CD4-positive, CD25-positive, alpha-beta regulatory T cell (primary cell): ENCODE measurements at regions not wholly inside any gene's neighbourhood (a gene's known extent, or its start where the extent isn't known, plus 50 kb on each side); places are given as distances from the start of the nearest gene placed in this dataset.

Experiments
- ATAC-seq, 2 donors: fragments of 150-1000 bp; cut with Tn5 transposase; one replicate each; pipeline ENCODE4 v1.10.0; 2021; ENCODE audit warnings: low read depth in 2 of 2, moderate number of reproducible peaks in 2 of 2, moderate library complexity in 1 of 2
- DNase-seq, 3 donors: peaks; one replicate each; pipeline versions ENCODE4 v3.0.0 to v3.0.0-alpha.2; 2012 to 2022; ENCODE audit warnings: mixed read lengths in 1 of 3
- H3K27ac ChIP-seq: one replicate; pipeline ENCODE4 v1.7.0; 2013; ENCODE audit warnings: mild to moderate bottlenecking, low read length; ENCODE audit not compliant: insufficient read depth, poor library complexity, severe bottlenecking
- H3K27me3 ChIP-seq: one replicate; pipeline ENCODE4 v1.7.0; 2013; ENCODE audit warnings: low read length; ENCODE audit not compliant: control insufficient read depth, insufficient read depth
- H3K36me3 ChIP-seq: one replicate; pipeline ENCODE4 v1.7.0; 2013; ENCODE audit warnings: mild to moderate bottlenecking, low read length, moderate library complexity; ENCODE audit not compliant: control insufficient read depth, insufficient read depth
- H3K4me1 ChIP-seq: 2 replicates; pipeline ENCODE4 v1.7.0; 2013; ENCODE audit warnings: mild to moderate bottlenecking, low read length; ENCODE audit not compliant: insufficient read depth, control insufficient read depth, poor library complexity, severe bottlenecking
- H3K4me3 ChIP-seq: one replicate; pipeline ENCODE4 v1.7.0; 2013; ENCODE audit warnings: low read depth, mild to moderate bottlenecking, low read length, moderate library complexity
- H3K9me3 ChIP-seq, 2 experiments: 1 replicate in 1 of 2; 2 replicates in 1 of 2; pipeline ENCODE4 v1.7.0; 2013; ENCODE audit warnings: low read length in 2 of 2, mild to moderate bottlenecking in 1 of 2, moderate library complexity in 1 of 2; ENCODE audit not compliant: control insufficient read depth in 2 of 2
- H3K27ac Mint-ChIP-seq, 3 donors: one replicate each; pipeline ENCODE4 v1.8.0; 2020 to 2022; ENCODE audit warnings: mild to moderate bottlenecking in 3 of 3, mixed read lengths in 3 of 3, moderate library complexity in 2 of 3
- H3K27me3 Mint-ChIP-seq: one replicate; pipeline ENCODE4 v1.8.0; 2022; ENCODE audit warnings: mild to moderate bottlenecking, mixed read lengths
- H3K36me3 Mint-ChIP-seq: one replicate; pipeline ENCODE4 v1.8.0; 2020; ENCODE audit warnings: mixed read lengths
- H3K4me1 Mint-ChIP-seq, 4 donors: one replicate each; pipeline ENCODE4 v1.8.0; 2020 to 2022; ENCODE audit warnings: mixed read lengths in 4 of 4, mild to moderate bottlenecking in 1 of 4
- H3K4me3 Mint-ChIP-seq, 4 donors: one replicate each; pipeline ENCODE4 v1.8.0; 2020 to 2022; ENCODE audit warnings: mild to moderate bottlenecking in 4 of 4, mixed read lengths in 4 of 4, moderate library complexity in 3 of 4
- H3K9me3 Mint-ChIP-seq, 7 donors: one replicate each; pipeline ENCODE4 v1.8.0; 2020 to 2022; ENCODE audit warnings: mixed read lengths in 7 of 7, mild to moderate bottlenecking in 3 of 7, moderate library complexity in 2 of 7

- peak; percentile 50 to 60 for ATAC-seq
- H3K4me3 Mint-ChIP-seq = peak overlapping the region in 3 of 4 donors; percentile 31 to 71 (median 55)
These were observed 54.3 kb upstream of the MED13 start for GRCh38 chr17:62119373-62119772.

More at GRCh38 chr17:62119373-62119772, 54.3 kb upstream of the MED13 start:
- peak overlapping the region; percentile 53 for H3K27ac ChIP-seq
- H3K36me3 ChIP-seq = no peaks in the 10 kb centered on the region
- Mint-ChIP-seq H3K9me3 (peaks cover 0 to 1% (median 0%) of the 10 kb centered on the region in 7 donors), H3K4me1 (peaks cover 9 to 31% (median 24%) of the 10 kb centered on the region in 4 donors), H3K27me3 (no peaks in the 10 kb centered on the region), H3K36me3 (no peaks in the 10 kb centered on the region), H3K27ac (peak overlapping the region in 2 of 3 donors; percentile 65 to 73)
- H3K27me3 ChIP-seq = no peaks in the 10 kb centered on the region
- no peaks in the 10 kb centered on the region for H3K9me3 ChIP-seq
- DNase-seq = peak in 2 of 3 donors; percentile 22 to 72
- peaks cover 7% of the 10 kb centered on the region for H3K4me1 ChIP-seq
- peak overlapping the region; percentile 43 for H3K4me3 ChIP-seq
